ENCODE measurements at regions not wholly inside any gene's neighbourhood (a gene's known extent, or its start where the extent isn't known, plus 50 kb on each side); places are given as distances from the start of the nearest gene placed in this dataset.

- WGBS (ENCODE audit: insufficient coverage) = no CpG with 5 or more reads among the region's 2 CpGs
- H3K36me3 ChIP-seq (replicated peaks in 1 of 2; ENCODE audit: control extremely low read depth in 1 of 2, control insufficient read depth in 1 of 2, extremely low read depth in 1 of 2, insufficient read depth in 2 of 2, low read length in 1 of 2) = no peaks in the 10 kb centered on the region
- no peak overlapping the region for H3K9ac ChIP-seq (ENCODE audit: low read length)
- POLR2A ChIA-PET = no interaction called here
- no peaks in the 10 kb centered on the region for H3K27me3 ChIP-seq (replicated peaks in 1 of 4; ENCODE audit: control extremely low read depth in 1 of 4, control insufficient read depth in 3 of 4, insufficient read depth in 4 of 4, low read length in 3 of 4)
- no peak for ATAC-seq (ENCODE audit: low read depth)
- no peaks in the 10 kb centered on the region for H3K27me3 Mint-ChIP-seq
- no peak overlapping the region for H3K4me3 Mint-ChIP-seq
- no peak overlapping the region for H3K4me2 ChIP-seq (replicated peaks; ENCODE audit: low read depth, low read length, poor library complexity, severe bottlenecking)
- no peak overlapping the region for H3K4me3 ChIP-seq (ENCODE audit: control extremely low read depth in 1 of 5, extremely low read depth in 1 of 5, insufficient read depth in 1 of 5, low read depth in 2 of 5, low read length in 4 of 5)
- CTCF ChIA-PET = no interaction called here
- H4K20me1 ChIP-seq (ENCODE audit: control insufficient read depth, insufficient read depth, low read length, poor library complexity, severe bottlenecking) = no peaks in the 10 kb centered on the region
- H3K4me1 ChIP-seq (ENCODE audit: control insufficient read depth in 2 of 2, insufficient read depth in 2 of 2, low read length in 2 of 2) = no peaks in the 10 kb centered on the region
- H3K27ac Mint-ChIP-seq = no peak overlapping the region
- no peaks in the 10 kb centered on the region for H3K4me1 Mint-ChIP-seq
- no peaks in the 10 kb centered on the region for H3K79me2 ChIP-seq (ENCODE audit: control insufficient read depth, insufficient read depth, low read length)
- TF ChIP-seq, protein P1, sequence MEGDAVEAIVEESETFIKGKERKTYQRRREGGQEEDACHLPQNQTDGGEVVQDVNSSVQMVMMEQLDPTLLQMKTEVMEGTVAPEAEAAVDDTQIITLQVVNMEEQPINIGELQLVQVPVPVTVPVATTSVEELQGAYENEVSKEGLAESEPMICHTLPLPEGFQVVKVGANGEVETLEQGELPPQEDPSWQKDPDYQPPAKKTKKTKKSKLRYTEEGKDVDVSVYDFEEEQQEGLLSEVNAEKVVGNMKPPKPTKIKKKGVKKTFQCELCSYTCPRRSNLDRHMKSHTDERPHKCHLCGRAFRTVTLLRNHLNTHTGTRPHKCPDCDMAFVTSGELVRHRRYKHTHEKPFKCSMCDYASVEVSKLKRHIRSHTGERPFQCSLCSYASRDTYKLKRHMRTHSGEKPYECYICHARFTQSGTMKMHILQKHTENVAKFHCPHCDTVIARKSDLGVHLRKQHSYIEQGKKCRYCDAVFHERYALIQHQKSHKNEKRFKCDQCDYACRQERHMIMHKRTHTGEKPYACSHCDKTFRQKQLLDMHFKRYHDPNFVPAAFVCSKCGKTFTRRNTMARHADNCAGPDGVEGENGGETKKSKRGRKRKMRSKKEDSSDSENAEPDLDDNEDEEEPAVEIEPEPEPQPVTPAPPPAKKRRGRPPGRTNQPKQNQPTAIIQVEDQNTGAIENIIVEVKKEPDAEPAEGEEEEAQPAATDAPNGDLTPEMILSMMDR (IDR thresholded peaks at IDR 0.05) = no peak
- no peak for TF ChIP-seq EZH2 (IDR thresholded peaks at IDR 0.05; ENCODE audit: borderline replicate concordance, insufficient read depth, low read depth, low read length, poor library complexity, severe bottlenecking)
- H2AFZ ChIP-seq (ENCODE audit: insufficient read depth, low read depth, low read length, poor library complexity, severe bottlenecking) = no peak overlapping the region
- intact Hi-C loops (cut with micrococcal nuclease) = no loop called here
- H3K9me3 Mint-ChIP-seq (ENCODE audit: insufficient read depth) = no peaks in the 10 kb centered on the region
- DNase-seq = no peak
- H3K27ac ChIP-seq (ENCODE audit: low read length in 2 of 2) = no peak overlapping the region
- H3K9me3 ChIP-seq (ENCODE audit: control extremely low read depth in 1 of 3, control insufficient read depth in 2 of 3, insufficient read depth in 1 of 3, low read length in 2 of 3) = no peaks in the 10 kb centered on the region
These were observed 604.6 kb upstream of the RGMB start for GRCh38 chr5:98168871-98169270.

DNA sequence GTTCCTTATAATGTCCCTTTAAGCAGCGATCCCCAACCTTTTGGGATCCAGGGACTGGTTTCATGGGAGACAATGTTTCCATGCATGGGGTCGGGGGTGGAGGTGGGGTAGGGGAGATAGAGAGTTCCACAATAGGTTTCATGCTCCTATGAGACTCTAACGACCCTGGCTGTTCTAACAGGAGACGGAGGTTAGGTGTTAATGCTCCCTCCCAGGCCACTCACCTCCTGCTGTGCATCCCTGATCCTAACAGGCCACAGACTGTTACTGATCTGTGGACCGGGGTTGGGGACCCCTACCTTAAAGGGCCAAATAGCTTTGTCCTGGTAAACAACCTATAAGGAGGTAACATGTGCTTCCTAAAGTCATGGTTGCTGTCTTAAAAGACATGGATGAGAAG lies 602.5 kb upstream of the RGMB start:
- POLR2A ChIA-PET = no interaction called here
- Mint-ChIP-seq H3K4me3 (no peak overlapping the region), H3K4me1 (no peaks in the 10 kb centered on the region), H3K9me3 (ENCODE audit: insufficient read depth) (no peaks in the 10 kb centered on the region), H3K27ac (no peak overlapping the region), H3K27me3 (no peaks in the 10 kb centered on the region)
- H2AFZ ChIP-seq (ENCODE audit: insufficient read depth, low read depth, low read length, poor library complexity, severe bottlenecking) = no peak overlapping the region
- no peak overlapping the region for H3K4me3 ChIP-seq (ENCODE audit: control extremely low read depth in 1 of 5, extremely low read depth in 1 of 5, insufficient read depth in 1 of 5, low read depth in 2 of 5, low read length in 4 of 5)
- no peaks in the 10 kb centered on the region for H3K27me3 ChIP-seq (replicated peaks in 1 of 4; ENCODE audit: control extremely low read depth in 1 of 4, control insufficient read depth in 3 of 4, insufficient read depth in 4 of 4, low read length in 3 of 4)
- intact Hi-C loops (cut with micrococcal nuclease) = no loop called here
- no peaks in the 10 kb centered on the region for H3K9me3 ChIP-seq (ENCODE audit: control extremely low read depth in 1 of 3, control insufficient read depth in 2 of 3, insufficient read depth in 1 of 3, low read length in 2 of 3)
- ATAC-seq (ENCODE audit: low read depth) (no peak), DNase-seq (no peak)
- no peak overlapping the region for H3K27ac ChIP-seq (ENCODE audit: low read length in 2 of 2)
- no peak overlapping the region for H3K4me2 ChIP-seq (replicated peaks; ENCODE audit: low read depth, low read length, poor library complexity, severe bottlenecking)
- TF ChIP-seq, protein P1 (IDR thresholded peaks at IDR 0.05) = no peak
- no peak for TF ChIP-seq EZH2 (IDR thresholded peaks at IDR 0.05; ENCODE audit: borderline replicate concordance, insufficient read depth, low read depth, low read length, poor library complexity, severe bottlenecking)
- H3K9ac ChIP-seq (ENCODE audit: low read length) = no peak overlapping the region
- no peaks in the 10 kb centered on the region for H3K36me3 ChIP-seq (replicated peaks in 1 of 2; ENCODE audit: control extremely low read depth in 1 of 2, control insufficient read depth in 1 of 2, extremely low read depth in 1 of 2, insufficient read depth in 2 of 2, low read length in 1 of 2)
- H3K4me1 ChIP-seq (ENCODE audit: control insufficient read depth in 2 of 2, insufficient read depth in 2 of 2, low read length in 2 of 2) = no peaks in the 10 kb centered on the region
- 70% methylated on average over 2 of the region's 5 CpGs for WGBS (ENCODE audit: insufficient coverage)
- CTCF ChIA-PET = no interaction called here
- no peaks in the 10 kb centered on the region for H4K20me1 ChIP-seq (ENCODE audit: control insufficient read depth, insufficient read depth, low read length, poor library complexity, severe bottlenecking)
- H3K79me2 ChIP-seq (ENCODE audit: control insufficient read depth, insufficient read depth, low read length) = no peaks in the 10 kb centered on the region
